ENCODE measurements at regions not wholly inside any gene's neighbourhood (a gene's known extent, or its start where the extent isn't known, plus 50 kb on each side); places are given as distances from the start of the nearest gene placed in this dataset.

- no peak for DNase-seq
Observed at GRCh38 chrX:45765767-45766166, 565.1 kb upstream of the DIPK2B start.

GRCh38 chrX:45765281-45765680 lies 564.6 kb upstream of the DIPK2B start:
- no peak for DNase-seq

DNA sequence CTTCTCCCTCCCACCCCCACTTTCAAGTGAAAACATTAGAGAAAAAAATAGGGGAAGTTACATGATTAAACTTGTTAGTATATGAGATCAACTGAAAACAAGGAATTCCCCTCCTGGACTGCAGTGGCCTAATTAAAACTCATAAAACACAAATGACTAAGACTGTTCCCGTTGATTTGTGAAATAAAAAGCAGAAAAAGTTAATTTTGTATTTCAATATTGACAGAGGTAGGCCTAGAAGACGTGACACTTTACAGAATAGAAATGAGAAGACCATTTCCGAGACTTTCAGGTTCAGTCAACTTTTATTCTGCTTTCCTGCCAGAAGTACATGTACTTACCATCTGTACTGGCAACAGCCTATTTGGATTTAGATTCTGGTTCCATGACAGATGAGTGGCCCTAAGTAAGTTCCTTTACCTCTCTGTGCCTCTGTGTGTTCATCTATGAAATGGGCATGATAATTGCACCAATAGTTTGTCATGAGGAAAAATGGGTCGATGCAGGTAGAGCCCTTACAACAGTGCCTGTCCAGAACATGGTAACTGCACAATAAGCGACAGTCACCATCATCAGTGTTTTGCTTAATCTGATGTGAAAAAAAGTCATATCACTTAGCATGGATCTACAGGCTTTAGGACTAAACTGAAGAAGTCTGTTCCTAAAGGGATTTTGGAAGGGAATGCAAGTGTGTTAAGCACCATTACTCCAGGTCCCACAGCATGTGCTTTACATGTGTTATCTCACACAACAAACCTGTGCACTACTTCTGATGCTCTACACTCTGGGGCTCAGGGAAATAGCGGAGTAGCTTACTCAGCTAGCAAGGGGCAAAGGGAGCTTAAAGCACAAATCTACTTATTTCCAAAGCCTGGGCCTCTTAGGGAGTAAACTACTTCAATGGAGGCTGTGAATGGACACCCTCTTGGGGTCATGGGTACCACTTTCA lies 562.3 kb upstream of the DIPK2B start:
- no peak for DNase-seq

- no peak for DNase-seq
Observed at GRCh38 chrX:45761920-45762319, 561.2 kb upstream of the DIPK2B start.

- no peak for DNase-seq
Observed at GRCh38 chrX:45760187-45760742, 559.6 kb upstream of the DIPK2B start.

GRCh38 chrX:45758738-45759397 lies 558.2 kb upstream of the DIPK2B start:
- DNase-seq = no peak

GRCh38 chrX:45758319-45758718 lies 557.6 kb upstream of the DIPK2B start:
- DNase-seq = no peak

GRCh38 chrX:45757272-45757671 lies 556.6 kb upstream of the DIPK2B start:
- no peak for DNase-seq

- DNase-seq = no peak
Observed at GRCh38 chrX:45756557-45756956, 555.9 kb upstream of the DIPK2B start.

GRCh38 chrX:45755703-45756102 lies 555.0 kb upstream of the DIPK2B start:
- no peak for DNase-seq

DNA sequence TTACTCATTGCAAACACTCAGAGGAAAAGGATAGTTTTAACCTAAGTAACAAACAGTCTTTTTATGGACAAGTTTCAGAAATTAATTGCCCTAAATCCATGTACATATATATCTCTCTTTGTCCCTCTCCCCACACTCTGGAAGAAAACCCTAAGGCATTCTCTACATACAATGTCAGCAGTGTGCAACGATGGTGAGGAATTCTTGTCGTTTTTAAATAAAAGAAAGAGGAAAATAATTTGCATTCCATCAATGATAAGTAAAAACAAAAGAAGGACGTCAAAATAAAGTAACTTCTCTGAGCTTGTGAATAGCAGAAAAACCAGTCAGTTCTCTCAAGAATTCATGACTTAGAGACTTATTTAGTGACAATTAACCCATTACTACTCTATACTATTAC lies 550.5 kb upstream of the DIPK2B start:
- DNase-seq = no peak

GRCh38 chrX:45750639-45751038 lies 550.0 kb upstream of the DIPK2B start:
- no peak for DNase-seq

GRCh38 chrX:45749375-45749774 lies 548.7 kb upstream of the DIPK2B start:
- no peak for DNase-seq

GRCh38 chrX:45748369-45748774 lies 547.7 kb upstream of the DIPK2B start:
- no peak for DNase-seq

- no peak for DNase-seq
Observed at GRCh38 chrX:45747905-45748304, 547.2 kb upstream of the DIPK2B start.

DNA sequence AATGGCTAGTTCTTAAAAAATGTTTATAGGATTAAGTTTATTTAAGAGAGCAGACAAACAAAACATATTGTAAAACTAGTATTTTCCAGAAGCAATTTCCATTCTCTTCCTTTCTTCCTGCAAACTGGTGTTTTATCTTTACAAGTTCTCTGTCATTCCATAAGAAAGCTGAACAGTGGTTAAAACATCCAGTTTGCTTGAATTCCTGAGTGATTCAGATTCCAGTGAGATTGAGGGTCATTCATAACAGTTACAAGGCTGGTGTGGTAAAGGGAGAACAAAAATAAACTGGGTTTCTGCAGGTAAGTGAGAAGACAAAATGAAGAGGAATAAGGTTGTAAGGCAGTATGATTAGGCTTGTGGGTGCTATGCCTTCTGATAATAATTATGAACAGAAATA lies 544.8 kb upstream of the DIPK2B start:
- no peak for DNase-seq

- no peak for DNase-seq
Observed at GRCh38 chrX:45743906-45744625, 543.4 kb upstream of the DIPK2B start.

DNA sequence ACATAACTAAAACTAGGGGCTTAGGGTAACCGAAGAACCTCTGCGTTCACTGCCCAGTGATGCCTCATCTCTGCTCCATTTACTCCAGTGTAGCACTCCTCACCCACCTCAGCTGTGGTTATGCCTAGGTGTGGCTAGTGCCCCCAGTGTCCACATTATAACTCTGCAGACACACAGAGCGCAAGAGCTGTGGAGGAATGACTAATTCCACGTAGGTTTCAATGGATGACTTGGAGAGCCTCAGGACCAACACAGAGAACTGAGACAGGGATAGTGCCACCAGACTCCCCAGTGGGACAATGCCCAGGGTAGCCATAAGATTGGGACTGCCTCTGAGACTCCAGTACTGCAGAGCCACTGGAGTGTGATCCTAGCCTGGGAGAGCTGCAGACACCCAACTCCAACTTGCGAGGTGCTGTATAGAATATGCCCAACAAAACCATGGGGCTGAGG lies 542.4 kb upstream of the DIPK2B start:
- no peak for DNase-seq

GRCh38 chrX:45740291-45740690 lies 539.6 kb upstream of the DIPK2B start:
- no peak for DNase-seq

DNA sequence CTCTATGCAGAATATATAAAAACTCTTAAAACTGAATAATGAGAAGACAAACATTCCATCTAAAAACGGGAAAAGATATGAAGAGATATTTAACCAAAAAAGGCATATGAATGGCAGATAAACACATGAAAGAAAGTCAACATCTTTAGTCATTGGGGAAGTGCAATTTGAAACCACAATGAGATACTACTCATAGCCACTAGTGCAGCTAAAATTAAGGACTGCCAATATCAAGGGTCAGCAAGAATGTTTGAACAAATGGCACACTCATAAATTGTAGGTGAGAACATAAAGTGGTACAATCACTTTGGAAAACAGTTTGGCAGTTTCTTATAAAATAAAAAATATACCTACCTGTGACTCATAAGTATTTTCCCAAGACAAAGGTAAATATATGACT lies 534.9 kb upstream of the DIPK2B start:
- no peak for DNase-seq

DNA sequence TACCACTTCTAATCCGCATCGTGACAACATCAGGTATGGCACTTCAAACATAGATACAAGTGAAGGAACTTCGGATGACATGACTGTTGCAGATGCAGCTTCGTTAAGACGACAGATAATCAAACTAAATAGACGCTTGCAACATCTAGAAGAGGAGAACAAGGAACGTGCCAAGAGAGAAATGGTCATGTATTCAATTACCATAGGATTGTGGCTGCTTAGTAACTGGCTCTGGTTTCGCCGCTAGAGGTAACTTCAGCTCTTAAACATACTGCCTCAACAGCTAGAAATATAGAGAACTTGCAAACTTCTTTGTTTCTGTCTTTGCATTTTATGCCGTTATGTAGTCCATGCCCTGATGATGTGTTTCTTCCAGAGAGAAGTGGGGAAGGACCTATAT lies 530.8 kb upstream of the DIPK2B start:
- no peak for DNase-seq

DNA sequence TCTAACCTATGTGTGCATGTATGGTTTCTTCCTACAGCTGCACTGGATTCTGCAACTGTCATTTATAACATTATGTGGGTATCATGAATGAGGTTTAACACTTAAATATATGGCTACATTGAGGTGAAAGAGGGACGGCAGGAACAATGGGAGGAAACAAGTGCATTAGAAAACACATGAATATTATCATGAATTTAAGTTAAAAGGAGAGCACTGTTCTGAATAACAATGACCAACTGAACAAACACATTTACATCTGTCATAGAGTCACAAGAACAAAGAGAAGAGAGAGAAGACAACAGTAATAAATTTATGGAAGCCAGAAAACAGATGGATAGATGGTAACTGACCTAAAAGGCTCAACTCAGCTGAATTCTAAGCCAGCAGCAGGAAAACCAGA lies 527.1 kb upstream of the DIPK2B start:
- DNase-seq = no peak

DNA sequence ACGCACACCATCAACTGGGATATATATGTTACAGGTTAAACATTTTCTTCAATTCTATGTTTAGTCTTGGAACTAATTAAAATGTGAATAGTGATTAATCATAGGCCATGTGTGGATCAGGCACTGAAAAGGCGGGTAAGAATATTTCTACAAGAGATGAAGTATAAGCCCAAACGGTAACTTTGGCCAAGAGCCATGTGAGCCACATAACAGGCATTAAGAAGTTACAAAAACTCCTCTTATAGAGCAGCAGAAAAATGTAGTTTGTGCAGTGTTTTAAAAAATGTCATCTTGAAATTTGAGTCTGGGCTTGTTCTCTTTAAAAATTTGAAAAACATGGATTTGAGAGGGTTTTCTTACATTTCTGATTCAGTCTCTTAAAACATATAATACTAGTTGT lies 521.8 kb upstream of the DIPK2B start:
- no peak for DNase-seq
